ENCODE measurements at regions not wholly inside any gene's neighbourhood (a gene's known extent, or its start where the extent isn't known, plus 50 kb on each side); places are given as distances from the start of the nearest gene placed in this dataset.

GRCh38 chrX:574251-574650 lies 56.3 kb upstream of the SHOX start:
- Histone ChIP-seq H3K9me3 (peaks cover 0 to 17% of the 10 kb centered on the region in 2 donors), H3K4me1 (no peaks in the 10 kb centered on the region), H3K27ac (no peak overlapping the region), H3K27me3 (no peaks in the 10 kb centered on the region), H3K4me3 (no peak overlapping the region), H3K36me3 (no peaks in the 10 kb centered on the region)
- no peak for DNase-seq (ENCODE audit: low spot score)
- TF ChIP-seq CTCF (IDR thresholded peaks at IDR 0.05): no peak

- DNase-seq (ENCODE audit: low spot score): no peak
- Histone ChIP-seq H3K27ac (no peak overlapping the region), H3K4me3 (no peak overlapping the region), H3K4me1 (no peaks in the 10 kb centered on the region), H3K36me3 (no peaks in the 10 kb centered on the region), H3K27me3 (no peaks in the 10 kb centered on the region), H3K9me3 (peaks cover 0 to 17% of the 10 kb centered on the region in 2 donors)
- no peak for TF ChIP-seq CTCF (IDR thresholded peaks at IDR 0.05)
Observed at GRCh38 chrX:574830-575229, 55.8 kb upstream of the SHOX start.

- no peak for TF ChIP-seq CTCF (IDR thresholded peaks at IDR 0.05)
- Histone ChIP-seq H3K27ac (no peak overlapping the region), H3K9me3 (peaks cover 0 to 17% of the 10 kb centered on the region in 2 donors), H3K4me3 (no peak overlapping the region), H3K36me3 (no peaks in the 10 kb centered on the region), H3K4me1 (no peaks in the 10 kb centered on the region), H3K27me3 (no peaks in the 10 kb centered on the region)
- no peak for DNase-seq (ENCODE audit: low spot score)
Observed at GRCh38 chrX:576904-577560, 53.6 kb upstream of the SHOX start.

- Histone ChIP-seq H3K4me3 (no peak overlapping the region), H3K36me3 (no peaks in the 10 kb centered on the region), H3K4me1 (no peaks in the 10 kb centered on the region), H3K9me3 (peaks cover 0 to 17% of the 10 kb centered on the region in 2 donors), H3K27me3 (no peaks in the 10 kb centered on the region), H3K27ac (no peak overlapping the region)
- no peak for DNase-seq (ENCODE audit: low spot score)
- TF ChIP-seq CTCF (IDR thresholded peaks at IDR 0.05): no peak
Observed at GRCh38 chrX:578531-578930, 52.1 kb upstream of the SHOX start.

- H3K4me3 ChIP-seq: no peak overlapping the region
- no peak overlapping the region for H3K27ac ChIP-seq
- H3K9me3 ChIP-seq: peaks cover 0 to 17% of the 10 kb centered on the region in 2 donors
- H3K27me3 ChIP-seq: no peaks in the 10 kb centered on the region
- no peaks in the 10 kb centered on the region for H3K4me1 ChIP-seq
- H3K36me3 ChIP-seq: no peaks in the 10 kb centered on the region
- DNase-seq (ENCODE audit: low spot score): no peak
- no peak for TF ChIP-seq CTCF (IDR thresholded peaks at IDR 0.05)
Observed at GRCh38 chrX:580030-580429, 50.6 kb upstream of the SHOX start.

All from right atrium auricular region (tissue), 2 donors.